Mesendoderm (in vitro differentiated cells): ENCODE measurements at regions not wholly inside any gene's neighbourhood (a gene's known extent, or its start where the extent isn't known, plus 50 kb on each side); places are given as distances from the start of the nearest gene placed in this dataset.
"Not testable (repeated sequence)": the region's sequence is repeated elsewhere in the genome, so short reads cannot be mapped to it uniquely, and the experiment has no call there.

Experiments
- DNase-seq: peaks from one replicate; pipeline ENCODE4 v3.0.0; 2013
- H2AK5ac ChIP-seq: 2 replicates; pipeline ENCODE4 v1.6.1; 2013; ENCODE audit warnings: low read length, inconsistent platforms
- H2BK120ac ChIP-seq: 2 replicates; pipeline ENCODE4 v1.6.1; 2013; ENCODE audit warnings: low read depth, mild to moderate bottlenecking, low read length, moderate library complexity, mixed read lengths
- H2BK15ac ChIP-seq: replicated peaks from 2 replicates; pipeline ENCODE4 v1.6.1; 2013; ENCODE audit warnings: low read depth, mild to moderate bottlenecking, moderate library complexity
- H2BK5ac ChIP-seq: 2 replicates; pipeline ENCODE4 v1.6.1; 2013; ENCODE audit warnings: low read length, inconsistent platforms
- H3K18ac ChIP-seq: 2 replicates; pipeline ENCODE4 v1.6.1; 2013; ENCODE audit warnings: mild to moderate bottlenecking, low read length, mixed read lengths
- H3K23ac ChIP-seq: one replicate; pipeline ENCODE4 v1.6.1; 2013; ENCODE audit warnings: low read length
- H3K27ac ChIP-seq: 2 replicates; pipeline ENCODE4 v1.5.1; 2013; ENCODE audit warnings: low read depth, mild to moderate bottlenecking, inconsistent platforms, low read length, moderate library complexity
- H3K27me3 ChIP-seq: 2 replicates; pipeline ENCODE4 v1.6.1; 2013; ENCODE audit warnings: low read length, control low read depth, mild to moderate bottlenecking, inconsistent platforms; ENCODE audit not compliant: insufficient read depth, poor library complexity
- H3K36me3 ChIP-seq: 2 replicates; pipeline ENCODE4 v1.6.1; 2013; ENCODE audit warnings: low read length, inconsistent platforms; ENCODE audit not compliant: control insufficient read depth, insufficient read depth
- H3K4ac ChIP-seq: one replicate; pipeline ENCODE4 v1.6.1; 2013; ENCODE audit warnings: low read depth, mild to moderate bottlenecking, low read length, moderate library complexity
- H3K4me1 ChIP-seq: 2 replicates; pipeline ENCODE4 v1.6.1; 2013; ENCODE audit warnings: low read depth, low read length, inconsistent platforms; ENCODE audit not compliant: control insufficient read depth
- H3K4me2 ChIP-seq: 2 replicates; pipeline ENCODE4 v1.6.1; 2013; ENCODE audit warnings: low read length
- H3K4me3 ChIP-seq: 2 replicates; pipeline ENCODE4 v1.5.1; 2013; ENCODE audit warnings: mild to moderate bottlenecking, low read length
- H3K56ac ChIP-seq: one replicate; pipeline ENCODE4 v1.6.1; 2013; ENCODE audit warnings: low read length
- H3K79me1 ChIP-seq: 2 replicates; pipeline ENCODE4 v1.6.1; 2013; ENCODE audit warnings: low read length, inconsistent platforms
- H3K79me2 ChIP-seq: 2 replicates; pipeline ENCODE4 v1.6.1; 2013; ENCODE audit warnings: mild to moderate bottlenecking, low read length; ENCODE audit not compliant: control insufficient read depth, insufficient read depth
- H3K9ac ChIP-seq: 2 replicates; pipeline ENCODE4 v1.6.1; 2013; ENCODE audit warnings: low read length, inconsistent platforms
- H4K5ac ChIP-seq: one replicate; pipeline ENCODE4 v1.6.1; 2013; ENCODE audit warnings: low read length
- H4K8ac ChIP-seq: one replicate; pipeline ENCODE4 v1.6.1; 2013; ENCODE audit warnings: low read depth, mild to moderate bottlenecking, control low read depth, low read length, moderate library complexity
- WGBS: extraction: QIAGEN DNeasy Blood & Tissue Kit; methylation state at CpG from one replicate; pipeline ENCODE4 v1.1.7; 2013; ENCODE audit warnings: low lambda C conversion rate, missing lambda C conversion rate; ENCODE audit not compliant: insufficient coverage; ENCODE audit errors: extremely low coverage; 5-methylcytosine and 5-hydroxymethylcytosine counted together

DNA sequence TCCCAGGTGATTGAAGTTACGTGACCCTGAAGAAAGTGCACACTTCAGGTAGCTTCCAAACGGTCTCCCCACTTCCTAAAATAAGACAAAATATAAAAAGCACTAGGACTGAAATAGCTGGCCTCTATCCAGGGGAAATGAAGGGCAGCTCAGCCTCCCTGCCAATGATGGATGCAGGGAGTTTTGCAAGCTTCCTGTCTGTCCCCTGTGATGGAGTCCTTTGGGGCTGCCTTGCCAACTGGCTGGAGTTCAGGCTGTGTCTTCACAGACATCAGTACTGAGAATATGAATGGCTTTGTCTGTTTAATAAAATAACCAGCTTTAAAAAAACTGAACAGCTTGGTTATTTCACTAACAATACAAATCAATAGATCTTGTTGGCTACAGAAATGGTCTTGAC, 101.4 kb upstream of the GPR12 start:
- Histone ChIP-seq H3K18ac (no peak overlapping the region), H3K4me1 (no peaks in the 10 kb centered on the region), H3K4me3 (no peak overlapping the region), H3K9ac (no peak overlapping the region), H2BK5ac (no peak overlapping the region), H3K36me3 (no peaks in the 10 kb centered on the region), H3K79me2 (no peaks in the 10 kb centered on the region), H3K56ac (no peak overlapping the region), H3K4ac (no peak overlapping the region), H3K27me3 (no peaks in the 10 kb centered on the region), H4K8ac (no peak overlapping the region), H3K4me2 (no peak overlapping the region), H3K79me1 (no peaks in the 10 kb centered on the region), H2AK5ac (no peak overlapping the region), H3K27ac (no peak overlapping the region), H2BK15ac (no peak overlapping the region), H2BK120ac (no peak overlapping the region), H4K5ac (no peak overlapping the region), H3K23ac (no peak overlapping the region)
- no peak for DNase-seq
- WGBS = no CpG with 5 or more reads among the region's 2 CpGs

DNA sequence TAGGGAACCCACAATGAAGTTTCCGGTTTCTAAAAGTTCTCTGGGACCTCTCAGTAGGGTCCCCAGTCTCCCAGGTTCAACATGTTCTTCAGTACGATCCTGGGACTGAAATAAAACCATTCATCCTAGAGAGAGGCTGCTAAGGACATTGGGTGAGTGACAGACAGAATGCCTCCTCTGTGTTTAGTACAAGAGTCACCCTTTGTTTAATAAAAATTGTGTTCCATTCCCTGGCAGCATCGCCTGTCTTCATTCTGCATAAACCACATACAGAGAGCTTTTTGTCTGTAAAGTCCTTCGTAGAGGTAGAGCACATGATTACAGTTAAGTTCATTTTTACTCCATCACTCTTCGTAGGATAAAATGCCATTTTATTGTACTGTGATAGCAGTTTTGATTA, 95.3 kb upstream of the GPR12 start:
- H3K4me1 ChIP-seq = no peaks in the 10 kb centered on the region
- H4K8ac ChIP-seq = no peak overlapping the region
- no peak overlapping the region for H4K5ac ChIP-seq
- DNase-seq = no peak
- no peak overlapping the region for H3K56ac ChIP-seq
- WGBS = no CpG with 5 or more reads among the region's 5 CpGs
- no peak overlapping the region for H2BK15ac ChIP-seq
- H2AK5ac ChIP-seq = no peak overlapping the region
- no peak overlapping the region for H2BK5ac ChIP-seq
- no peak overlapping the region for H2BK120ac ChIP-seq
- H3K36me3 ChIP-seq = no peaks in the 10 kb centered on the region
- no peak overlapping the region for H3K23ac ChIP-seq
- no peak overlapping the region for H3K27ac ChIP-seq
- no peaks in the 10 kb centered on the region for H3K79me2 ChIP-seq
- no peak overlapping the region for H3K4ac ChIP-seq
- H3K18ac ChIP-seq = no peak overlapping the region
- no peaks in the 10 kb centered on the region for H3K79me1 ChIP-seq
- H3K4me3 ChIP-seq = no peak overlapping the region
- no peak overlapping the region for H3K4me2 ChIP-seq
- H3K9ac ChIP-seq = no peak overlapping the region
- no peaks in the 10 kb centered on the region for H3K27me3 ChIP-seq

DNA sequence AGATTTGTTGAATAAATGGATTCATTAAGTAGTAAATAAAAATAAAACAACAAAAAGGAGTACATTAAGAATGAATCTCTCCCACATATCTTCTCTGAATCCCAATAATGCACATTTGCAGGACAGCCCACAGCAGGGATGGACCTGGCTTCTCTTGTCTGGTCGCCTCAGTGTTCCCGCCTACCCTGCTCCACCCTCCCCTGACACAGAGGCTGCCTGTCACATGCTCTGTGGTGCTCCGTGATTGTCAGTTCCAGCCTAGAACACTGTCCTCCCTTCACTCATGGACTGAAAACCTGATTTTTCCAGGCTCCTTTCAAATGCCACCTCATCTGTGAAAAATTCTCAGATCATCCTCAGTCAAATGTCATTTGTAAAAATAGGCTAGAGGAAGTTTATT, 94.5 kb upstream of the GPR12 start:
- no peak for DNase-seq
- Histone ChIP-seq H3K36me3 (no peaks in the 10 kb centered on the region), H3K56ac (no peak overlapping the region), H3K27ac (no peak overlapping the region), H2BK5ac (no peak overlapping the region), H3K18ac (no peak overlapping the region), H3K79me1 (no peaks in the 10 kb centered on the region), H3K4me3 (no peak overlapping the region), H3K23ac (no peak overlapping the region), H2AK5ac (no peak overlapping the region), H3K4me2 (no peak overlapping the region), H3K4ac (no peak overlapping the region), H2BK120ac (no peak overlapping the region), H3K9ac (no peak overlapping the region), H3K4me1 (no peaks in the 10 kb centered on the region), H3K79me2 (no peaks in the 10 kb centered on the region), H4K8ac (no peak overlapping the region), H4K5ac (no peak overlapping the region), H2BK15ac (no peak overlapping the region), H3K27me3 (no peaks in the 10 kb centered on the region)
- no CpG with 5 or more reads among the region's 3 CpGs for WGBS

DNA sequence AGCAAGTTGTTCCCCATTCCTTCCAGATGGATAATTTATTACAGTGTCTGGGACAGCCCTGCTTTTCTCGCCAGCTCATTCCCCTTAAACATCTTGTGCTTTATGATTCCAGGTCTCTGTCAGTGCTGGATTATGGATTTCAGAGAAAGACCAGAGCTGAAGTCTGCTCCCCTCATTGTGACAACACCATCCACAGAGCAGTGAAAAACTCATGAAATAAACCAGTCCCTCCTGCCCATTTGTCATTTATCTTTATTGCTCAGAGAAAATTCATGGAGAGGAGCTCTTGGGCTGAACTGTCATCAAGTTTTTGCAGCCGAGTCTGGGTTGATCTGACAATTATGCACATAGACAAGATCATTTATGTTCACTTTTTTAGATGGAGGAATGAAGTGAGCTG, 92.7 kb upstream of the GPR12 start:
- Histone ChIP-seq H2BK15ac (no peak overlapping the region), H3K4me2 (no peak overlapping the region), H3K79me1 (no peaks in the 10 kb centered on the region), H3K18ac (no peak overlapping the region), H3K56ac (no peak overlapping the region), H3K4me1 (no peaks in the 10 kb centered on the region), H3K9ac (no peak overlapping the region), H3K4ac (no peak overlapping the region), H3K27ac (no peak overlapping the region), H3K27me3 (no peaks in the 10 kb centered on the region), H3K4me3 (no peak overlapping the region), H2BK120ac (no peak overlapping the region), H2AK5ac (no peak overlapping the region), H3K23ac (no peak overlapping the region), H4K5ac (no peak overlapping the region), H3K36me3 (no peaks in the 10 kb centered on the region), H4K8ac (no peak overlapping the region), H2BK5ac (no peak overlapping the region), H3K79me2 (no peaks in the 10 kb centered on the region)
- no peak for DNase-seq
- no CpG with 5 or more reads among the region's 2 CpGs for WGBS

DNA sequence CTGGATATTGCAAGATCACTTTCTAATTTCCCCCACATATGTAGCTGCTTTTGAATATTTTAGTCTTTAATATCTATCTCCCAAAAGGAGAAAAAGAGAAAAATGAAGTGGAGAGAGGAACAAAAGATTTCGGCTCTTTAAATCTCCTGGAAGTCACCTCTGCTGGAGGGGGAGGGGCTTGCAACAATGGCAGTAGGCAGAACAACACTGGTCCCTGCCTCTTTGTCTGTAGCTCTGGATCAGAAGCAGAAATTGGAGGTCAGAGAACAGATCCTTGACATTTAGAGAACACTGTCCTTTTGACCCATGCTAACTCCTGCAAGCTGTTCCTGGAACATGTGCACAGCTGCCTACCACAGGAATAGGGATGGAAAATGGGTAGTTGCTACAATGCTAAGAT, 86.7 kb upstream of the GPR12 start:
- WGBS = no CpG with 5 or more reads among the region's 1 CpG
- H3K27ac ChIP-seq = no peak overlapping the region
- H3K9ac ChIP-seq = peak overlapping the region; percentile 49
- H3K4me3 ChIP-seq = no peak overlapping the region
- H3K36me3 ChIP-seq = no peaks in the 10 kb centered on the region
- H3K4me2 ChIP-seq = no peak overlapping the region
- no peaks in the 10 kb centered on the region for H3K79me1 ChIP-seq
- peak overlapping the region; percentile 81 for H4K8ac ChIP-seq
- H2BK15ac ChIP-seq = no peak overlapping the region
- H3K4ac ChIP-seq = no peak overlapping the region
- H3K79me2 ChIP-seq = no peaks in the 10 kb centered on the region
- no peak overlapping the region for H2AK5ac ChIP-seq
- H4K5ac ChIP-seq = no peak overlapping the region
- H3K23ac ChIP-seq = no peak overlapping the region
- no peak overlapping the region for H2BK5ac ChIP-seq
- peak; percentile 41 for DNase-seq
- H3K27me3 ChIP-seq = no peaks in the 10 kb centered on the region
- H2BK120ac ChIP-seq = no peak overlapping the region
- no peak overlapping the region for H3K18ac ChIP-seq
- H3K56ac ChIP-seq = peak overlapping the region; percentile 69
- peaks cover 3% of the 10 kb centered on the region for H3K4me1 ChIP-seq

DNA sequence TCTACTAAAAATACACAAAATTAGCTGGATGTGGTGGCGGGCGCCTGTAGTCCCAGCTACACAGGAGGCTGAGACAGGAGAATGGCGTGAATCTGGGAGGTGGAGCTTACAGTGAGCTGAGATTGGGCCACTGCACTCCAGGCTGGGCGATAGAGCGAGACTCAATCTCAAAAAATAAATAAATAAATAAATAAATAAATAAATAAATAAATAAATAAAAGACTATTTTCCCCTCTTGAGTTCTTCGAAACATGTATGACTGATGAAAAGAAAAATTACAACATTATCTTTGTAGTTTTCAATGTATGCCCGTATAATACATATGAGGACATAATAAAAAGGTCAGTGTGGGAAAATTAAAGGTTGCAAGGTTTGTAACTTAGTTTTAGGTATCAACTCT, 84.5 kb upstream of the GPR12 start:
- not testable (repeated sequence) for DNase-seq, H3K4ac ChIP-seq, H3K36me3 ChIP-seq, H2AK5ac ChIP-seq, H3K27me3 ChIP-seq, H2BK120ac ChIP-seq, H3K9ac ChIP-seq, H4K5ac ChIP-seq, H2BK5ac ChIP-seq, H2BK15ac ChIP-seq, H3K4me1 ChIP-seq, H3K18ac ChIP-seq, H3K4me2 ChIP-seq, H3K4me3 ChIP-seq, H3K23ac ChIP-seq, H3K79me2 ChIP-seq, H3K79me1 ChIP-seq, H4K8ac ChIP-seq, H3K56ac ChIP-seq, H3K27ac ChIP-seq
- WGBS = no CpG with 5 or more reads among the region's 7 CpGs
